Activated CD8-positive, alpha-beta T cell treated with anti-CD3 and anti-CD28 coated beads for 36 hours (primary cell): ENCODE measurements at regions not wholly inside any gene's neighbourhood (a gene's known extent, or its start where the extent isn't known, plus 50 kb on each side); places are given as distances from the start of the nearest gene placed in this dataset.

Experiments
- ATAC-seq: fragments of 200-7000 bp; cut with Tn5 transposase; one replicate; pipeline ENCODE4 v1.10.0; 2021; ENCODE audit warnings: mild to moderate bottlenecking, moderate library complexity
- CTCF ChIA-PET: fragments of 350-600 bp; sonication (Branson Sonifier 250); formaldehyde crosslinking; loops from one replicate; lab custom pipeline; 2021; ENCODE audit warnings: antibody characterized with exemption; lab: Charles Lee
- POLR2A ChIA-PET: fragments of 350-600 bp; sonication (Branson Sonifier 250); formaldehyde crosslinking; loops from one replicate; lab custom pipeline; 2021; ENCODE audit warnings: antibody characterized with exemption; lab: Charles Lee
- DNase-seq: peaks from one replicate; pipeline ENCODE4 v3.0.0-alpha.2; 2020
- H3K27ac Mint-ChIP-seq: one replicate; pipeline ENCODE4 v1.8.0; 2021; ENCODE audit warnings: mild to moderate bottlenecking, mixed read lengths
- H3K27me3 Mint-ChIP-seq: one replicate; pipeline ENCODE4 v1.8.0; 2021; ENCODE audit warnings: mixed read lengths
- H3K36me3 Mint-ChIP-seq: one replicate; pipeline ENCODE4 v1.8.0; 2021; ENCODE audit warnings: low read depth, mixed read lengths
- H3K4me1 Mint-ChIP-seq: one replicate; pipeline ENCODE4 v1.8.0; 2021; ENCODE audit warnings: low read depth, mixed read lengths
- H3K4me3 Mint-ChIP-seq: one replicate; pipeline ENCODE4 v1.8.0; 2021; ENCODE audit warnings: mild to moderate bottlenecking, moderate library complexity, mixed read lengths
- H3K9me3 Mint-ChIP-seq: one replicate; pipeline ENCODE4 v1.8.0; 2021; ENCODE audit warnings: mixed read lengths
- intact Hi-C: fragments of 100-400 bp; cut with micrococcal nuclease; formaldehyde crosslinking; loops from one replicate; pipeline ENCODE4 v1.10.0; 2022
- TF ChIP-seq, protein P1 (sequence below): fragments of 200-600 bp; IDR thresholded peaks from one replicate; pipeline ENCODE4 v1.8.0; 2022; ENCODE audit warnings: antibody characterized with exemption, mild to moderate bottlenecking

- intact Hi-C loops: no loop called here
- Mint-ChIP-seq H3K36me3 (no peaks in the 10 kb centered on the region), H3K4me3 (no peak overlapping the region), H3K27ac (no peak overlapping the region), H3K4me1 (peaks cover 2% of the 10 kb centered on the region), H3K27me3 (peaks cover 1% of the 10 kb centered on the region), H3K9me3 (no peaks in the 10 kb centered on the region)
- ChIA-PET CTCF (no interaction called here), POLR2A (no interaction called here)
- ATAC-seq (no peak), DNase-seq (no peak)
- TF ChIP-seq, protein P1, sequence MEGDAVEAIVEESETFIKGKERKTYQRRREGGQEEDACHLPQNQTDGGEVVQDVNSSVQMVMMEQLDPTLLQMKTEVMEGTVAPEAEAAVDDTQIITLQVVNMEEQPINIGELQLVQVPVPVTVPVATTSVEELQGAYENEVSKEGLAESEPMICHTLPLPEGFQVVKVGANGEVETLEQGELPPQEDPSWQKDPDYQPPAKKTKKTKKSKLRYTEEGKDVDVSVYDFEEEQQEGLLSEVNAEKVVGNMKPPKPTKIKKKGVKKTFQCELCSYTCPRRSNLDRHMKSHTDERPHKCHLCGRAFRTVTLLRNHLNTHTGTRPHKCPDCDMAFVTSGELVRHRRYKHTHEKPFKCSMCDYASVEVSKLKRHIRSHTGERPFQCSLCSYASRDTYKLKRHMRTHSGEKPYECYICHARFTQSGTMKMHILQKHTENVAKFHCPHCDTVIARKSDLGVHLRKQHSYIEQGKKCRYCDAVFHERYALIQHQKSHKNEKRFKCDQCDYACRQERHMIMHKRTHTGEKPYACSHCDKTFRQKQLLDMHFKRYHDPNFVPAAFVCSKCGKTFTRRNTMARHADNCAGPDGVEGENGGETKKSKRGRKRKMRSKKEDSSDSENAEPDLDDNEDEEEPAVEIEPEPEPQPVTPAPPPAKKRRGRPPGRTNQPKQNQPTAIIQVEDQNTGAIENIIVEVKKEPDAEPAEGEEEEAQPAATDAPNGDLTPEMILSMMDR: no peak
Measured at GRCh38 chr12:31210104-31210503, 115.8 kb downstream of the SINHCAF start.

- H3K9me3 Mint-ChIP-seq: no peaks in the 10 kb centered on the region
- POLR2A ChIA-PET: no interaction called here
- peaks cover 2% of the 10 kb centered on the region for H3K27me3 Mint-ChIP-seq
- no peak for ATAC-seq
- H3K4me1 Mint-ChIP-seq: no peaks in the 10 kb centered on the region
- CTCF ChIA-PET: interaction anchor here (0.6 kb wide), 1 partner anchor 1493 kb away, joined by 4 read pairs; no protein-coding TSS in a partner anchor
- TF ChIP-seq, protein P1: no peak
- no peak overlapping the region for H3K27ac Mint-ChIP-seq
- H3K4me3 Mint-ChIP-seq: no peak overlapping the region
- no peak for DNase-seq
- intact Hi-C loops: no loop called here
- H3K36me3 Mint-ChIP-seq: no peaks in the 10 kb centered on the region
Measured at GRCh38 chr12:31210541-31210940, 115.4 kb downstream of the SINHCAF start.

DNA sequence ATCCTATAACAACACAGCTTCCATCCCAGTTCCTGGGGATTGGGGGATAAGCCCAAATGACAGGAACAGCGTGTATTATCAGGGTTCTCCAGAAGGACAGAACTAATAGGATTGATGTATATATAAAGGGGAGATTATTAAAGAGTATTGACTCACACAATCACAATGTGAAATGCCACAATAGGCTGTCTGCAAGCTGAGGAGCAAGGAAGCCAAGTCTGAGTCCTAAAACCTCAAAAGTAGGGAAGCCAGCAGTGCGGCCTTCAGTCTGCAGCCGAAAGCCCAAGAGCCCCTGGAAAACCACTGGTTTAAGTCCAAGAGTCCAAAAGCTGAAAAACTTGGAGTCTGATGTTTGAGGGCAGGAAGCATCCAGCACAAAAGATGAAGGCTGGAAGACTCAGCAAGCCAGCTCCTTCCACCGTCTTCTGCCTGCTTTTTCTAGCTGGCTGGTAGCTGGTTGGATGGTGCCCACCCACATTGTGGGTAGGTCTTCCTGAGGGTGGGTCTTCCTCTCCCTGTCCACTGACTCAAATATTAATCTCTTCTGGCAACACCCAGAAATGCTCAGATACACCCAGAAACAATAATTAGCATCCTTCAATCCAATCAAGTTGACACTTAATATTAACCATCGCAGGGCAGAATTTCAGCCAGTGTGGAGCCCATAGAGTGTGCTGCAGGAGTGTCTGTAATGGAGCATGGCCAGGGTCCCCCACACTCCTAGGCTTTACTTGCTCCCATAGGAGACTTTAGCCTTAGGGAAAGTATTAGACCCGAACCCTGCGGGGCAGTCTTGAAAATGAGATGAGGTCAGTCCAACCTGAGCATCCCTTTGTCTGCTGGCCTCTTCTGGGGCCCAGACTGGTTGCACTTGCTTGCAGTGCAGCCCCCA is 111.1 kb downstream of the SINHCAF start:
- ChIA-PET POLR2A (no interaction called here), CTCF (no interaction called here)
- Mint-ChIP-seq H3K4me1 (no peaks in the 10 kb centered on the region), H3K4me3 (no peak overlapping the region), H3K36me3 (no peaks in the 10 kb centered on the region), H3K9me3 (no peaks in the 10 kb centered on the region), H3K27ac (no peak overlapping the region), H3K27me3 (peaks cover 5% of the 10 kb centered on the region)
- TF ChIP-seq, protein P1: no peak
- DNase-seq (no peak), ATAC-seq (no peak)
- intact Hi-C loops: no loop called here

GRCh38 chr12:31215518-31216232 is 110.3 kb downstream of the SINHCAF start:
- CTCF ChIA-PET: interaction anchor here (1.3 kb wide), 1 partner anchor 9 kb away, joined by 5 read pairs; no protein-coding TSS in a partner anchor
- no peaks in the 10 kb centered on the region for H3K36me3 Mint-ChIP-seq
- DNase-seq: no peak

More at GRCh38 chr12:31215518-31216232, 110.3 kb downstream of the SINHCAF start:
- intact Hi-C loops: no loop called here
- Mint-ChIP-seq H3K27ac (no peak overlapping the region), H3K27me3 (peaks cover 5% of the 10 kb centered on the region), H3K4me3 (no peak overlapping the region), H3K9me3 (no peaks in the 10 kb centered on the region), H3K4me1 (no peaks in the 10 kb centered on the region)
- POLR2A ChIA-PET: no interaction called here
- TF ChIP-seq, protein P1: no peak
- ATAC-seq: no peak
